Type B pancreatic cell (in vitro differentiated cells): ENCODE measurements at regions not wholly inside any gene's neighbourhood (a gene's known extent, or its start where the extent isn't known, plus 50 kb on each side); places are given as distances from the start of the nearest gene placed in this dataset.

Source experiments
- DNase-seq: peaks from one replicate; pipeline ENCODE4 v3.0.0; 2021; ENCODE audit warnings: mixed read lengths; ENCODE audit not compliant: unreplicated experiment; ENCODE audit errors: extremely low spot score
- H3K27ac Mint-ChIP-seq: 2 replicates; pipeline ENCODE4 v1.8.0; 2021; ENCODE audit warnings: mild to moderate bottlenecking, mixed read lengths
- H3K27me3 Mint-ChIP-seq: 2 replicates; pipeline ENCODE4 v1.8.0; 2021; ENCODE audit warnings: mixed read lengths
- H3K36me3 Mint-ChIP-seq: 2 replicates; pipeline ENCODE4 v1.8.0; 2021; ENCODE audit warnings: mixed read lengths
- H3K4me1 Mint-ChIP-seq: one replicate; pipeline ENCODE4 v1.8.0; 2021; ENCODE audit warnings: mixed read lengths; ENCODE audit not compliant: unreplicated experiment
- H3K4me3 Mint-ChIP-seq: 2 replicates; pipeline ENCODE4 v1.8.0; 2021; ENCODE audit warnings: mild to moderate bottlenecking, mixed read lengths
- H3K9me3 Mint-ChIP-seq: 2 replicates; pipeline ENCODE4 v1.8.0; 2021; ENCODE audit warnings: mixed read lengths
- TF ChIP-seq, protein P1 (sequence below): fragments of 200-600 bp; sonication (generic); conservative IDR thresholded peaks from 2 replicates; pipeline ENCODE4 v1.5.0; 2021; ENCODE audit warnings: antibody characterized with exemption, mild to moderate bottlenecking

DNA sequence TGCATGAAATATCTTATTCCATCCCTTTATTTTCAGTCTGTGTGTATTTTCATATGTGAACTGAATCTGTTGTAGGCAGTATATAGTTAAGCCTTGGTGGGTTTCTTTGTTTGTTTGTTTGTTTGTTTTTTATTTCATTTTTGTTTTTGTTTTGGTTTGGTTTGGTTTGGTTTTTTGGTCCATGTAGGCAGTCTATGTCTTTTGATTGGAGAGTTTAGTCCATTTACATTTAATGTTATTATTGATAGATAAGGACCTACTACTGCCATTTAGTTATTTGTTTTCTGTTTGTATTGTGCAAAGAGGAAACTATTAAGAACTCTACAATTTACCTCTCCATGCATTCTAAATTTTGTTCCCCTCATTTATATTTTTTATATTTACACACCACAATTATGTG lies 695.9 kb upstream of the GRM3 start:
- Mint-ChIP-seq H3K27ac (no peak overlapping the region), H3K27me3 (no peaks in the 10 kb centered on the region), H3K4me1 (no peaks in the 10 kb centered on the region), H3K4me3 (no peak overlapping the region), H3K36me3 (no peaks in the 10 kb centered on the region), H3K9me3 (no peaks in the 10 kb centered on the region)
- TF ChIP-seq, protein P1, sequence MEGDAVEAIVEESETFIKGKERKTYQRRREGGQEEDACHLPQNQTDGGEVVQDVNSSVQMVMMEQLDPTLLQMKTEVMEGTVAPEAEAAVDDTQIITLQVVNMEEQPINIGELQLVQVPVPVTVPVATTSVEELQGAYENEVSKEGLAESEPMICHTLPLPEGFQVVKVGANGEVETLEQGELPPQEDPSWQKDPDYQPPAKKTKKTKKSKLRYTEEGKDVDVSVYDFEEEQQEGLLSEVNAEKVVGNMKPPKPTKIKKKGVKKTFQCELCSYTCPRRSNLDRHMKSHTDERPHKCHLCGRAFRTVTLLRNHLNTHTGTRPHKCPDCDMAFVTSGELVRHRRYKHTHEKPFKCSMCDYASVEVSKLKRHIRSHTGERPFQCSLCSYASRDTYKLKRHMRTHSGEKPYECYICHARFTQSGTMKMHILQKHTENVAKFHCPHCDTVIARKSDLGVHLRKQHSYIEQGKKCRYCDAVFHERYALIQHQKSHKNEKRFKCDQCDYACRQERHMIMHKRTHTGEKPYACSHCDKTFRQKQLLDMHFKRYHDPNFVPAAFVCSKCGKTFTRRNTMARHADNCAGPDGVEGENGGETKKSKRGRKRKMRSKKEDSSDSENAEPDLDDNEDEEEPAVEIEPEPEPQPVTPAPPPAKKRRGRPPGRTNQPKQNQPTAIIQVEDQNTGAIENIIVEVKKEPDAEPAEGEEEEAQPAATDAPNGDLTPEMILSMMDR, result no peak
- DNase-seq, result no peak

DNA sequence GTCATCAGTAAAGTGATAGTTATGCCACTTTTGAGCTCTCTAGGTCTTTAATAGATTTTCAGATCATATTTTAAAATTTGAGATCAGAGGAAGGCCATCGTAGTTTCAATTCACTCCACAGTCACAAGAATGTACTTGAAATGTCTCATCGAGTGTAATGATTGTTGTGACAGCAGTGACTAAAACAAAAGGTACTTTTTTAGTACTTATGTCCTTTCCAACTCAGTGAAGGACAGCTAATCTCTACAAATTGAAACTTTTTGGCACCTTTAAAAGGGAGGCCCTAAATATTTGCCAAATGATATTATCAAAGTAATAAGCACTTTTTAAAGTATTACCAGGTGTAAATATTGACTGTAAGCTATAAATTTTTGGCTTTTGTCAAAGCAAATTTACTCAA lies 702.9 kb upstream of the GRM3 start:
- TF ChIP-seq, protein P1, result no peak
- DNase-seq, result no peak
- Mint-ChIP-seq H3K36me3 (no peaks in the 10 kb centered on the region), H3K27me3 (no peaks in the 10 kb centered on the region), H3K4me3 (no peak overlapping the region), H3K9me3 (no peaks in the 10 kb centered on the region), H3K27ac (no peak overlapping the region), H3K4me1 (no peaks in the 10 kb centered on the region)

DNA sequence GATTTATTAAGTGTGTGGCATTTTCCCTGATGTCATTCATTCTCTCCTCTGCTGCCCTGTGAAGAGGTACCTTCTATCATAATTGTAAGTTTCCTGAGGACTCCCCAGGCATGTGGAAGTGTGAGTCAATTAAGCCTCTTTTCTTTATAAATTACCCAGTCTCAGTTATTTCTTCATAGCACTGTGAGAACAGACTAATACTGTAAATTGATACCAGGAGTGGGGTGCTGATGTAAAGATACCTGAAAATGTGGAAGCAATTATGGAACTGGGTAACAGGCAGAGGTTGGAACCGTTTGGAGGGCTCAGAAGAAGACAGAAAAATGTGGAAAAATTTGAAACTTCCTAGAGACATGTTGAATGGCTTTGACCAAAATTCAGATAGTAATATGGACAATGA lies 711.8 kb upstream of the GRM3 start:
- TF ChIP-seq, protein P1, result no peak
- Mint-ChIP-seq H3K9me3 (peaks cover 6% of the 10 kb centered on the region), H3K4me1 (no peaks in the 10 kb centered on the region), H3K27ac (no peak overlapping the region), H3K36me3 (no peaks in the 10 kb centered on the region), H3K4me3 (no peak overlapping the region), H3K27me3 (no peaks in the 10 kb centered on the region)
- DNase-seq, result no peak

DNA sequence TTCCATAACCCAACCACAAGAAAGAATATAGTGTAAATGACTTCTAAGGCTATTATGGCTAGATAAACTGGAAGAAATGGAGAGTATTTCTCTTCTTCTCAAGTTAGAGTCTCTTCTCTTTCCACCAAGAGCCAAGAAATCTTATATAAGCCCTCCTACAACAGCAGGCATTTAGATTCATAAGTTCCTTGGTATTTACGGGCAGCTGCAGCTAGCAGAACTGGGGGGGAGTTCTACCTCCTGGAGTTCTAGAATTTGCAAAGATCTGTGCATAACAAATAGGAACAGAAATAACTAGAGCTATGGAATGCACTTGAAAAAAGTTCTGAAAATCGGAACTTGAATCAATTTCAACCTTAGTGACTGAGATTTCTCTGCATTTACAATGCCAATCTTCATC lies 715.2 kb upstream of the GRM3 start:
- Mint-ChIP-seq H3K27me3 (no peaks in the 10 kb centered on the region), H3K9me3 (peaks cover 6% of the 10 kb centered on the region), H3K4me1 (no peaks in the 10 kb centered on the region), H3K4me3 (no peak overlapping the region), H3K36me3 (no peaks in the 10 kb centered on the region), H3K27ac (no peak overlapping the region)
- DNase-seq, result no peak
- TF ChIP-seq, protein P1, result no peak

DNA sequence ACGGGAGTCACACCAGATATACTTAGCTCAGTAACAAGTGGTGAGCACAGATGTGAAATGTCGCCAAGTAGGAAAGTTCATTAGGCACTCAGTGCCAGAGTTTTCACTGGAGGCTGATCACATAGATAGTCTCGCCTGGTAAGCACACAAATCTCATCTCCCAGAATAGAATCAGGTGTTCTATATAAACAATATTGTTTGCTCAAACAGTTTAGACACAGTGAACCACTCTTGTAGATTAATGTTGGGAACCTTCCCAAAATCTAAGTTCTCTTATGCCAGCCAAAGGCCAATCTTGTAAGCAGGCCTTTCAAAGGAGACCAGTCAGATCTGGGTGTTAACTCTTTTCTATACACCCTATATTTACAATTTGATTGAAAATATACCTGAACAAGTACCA lies 716.5 kb upstream of the GRM3 start:
- TF ChIP-seq, protein P1, result no peak
- no peak for DNase-seq
- Mint-ChIP-seq H3K27ac (no peak overlapping the region), H3K36me3 (no peaks in the 10 kb centered on the region), H3K4me1 (no peaks in the 10 kb centered on the region), H3K9me3 (peaks cover 5% of the 10 kb centered on the region), H3K4me3 (no peak overlapping the region), H3K27me3 (no peaks in the 10 kb centered on the region)

DNA sequence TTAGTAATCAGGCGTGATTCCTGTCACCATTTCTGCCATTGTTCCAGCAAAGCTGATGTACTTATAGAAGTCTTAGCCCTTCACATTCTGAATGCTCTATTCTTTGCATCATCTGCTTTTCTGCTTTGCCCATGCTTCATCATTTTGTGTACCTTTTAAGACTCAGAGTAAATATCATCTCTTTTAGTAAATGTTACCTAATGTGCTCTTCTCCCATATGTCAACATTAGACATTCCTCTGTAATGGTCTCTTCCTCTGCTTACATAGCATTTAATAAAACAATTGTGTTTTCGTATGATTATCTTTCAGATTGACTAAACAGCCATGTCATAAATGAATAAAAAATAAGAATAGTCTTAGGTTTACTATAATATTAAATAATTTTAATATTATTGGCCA lies 719.6 kb upstream of the GRM3 start:
- H3K4me1 Mint-ChIP-seq, result no peaks in the 10 kb centered on the region

More for the DNA sequence above, 719.6 kb upstream of the GRM3 start:
- no peaks in the 10 kb centered on the region for H3K27me3 Mint-ChIP-seq
- TF ChIP-seq, protein P1, result no peak
- H3K4me3 Mint-ChIP-seq, result no peak overlapping the region
- DNase-seq, result no peak
- no peaks in the 10 kb centered on the region for H3K9me3 Mint-ChIP-seq
- H3K27ac Mint-ChIP-seq, result no peak overlapping the region
- H3K36me3 Mint-ChIP-seq, result no peaks in the 10 kb centered on the region
